HepG2 (cell line): ENCODE measurements at regions not wholly inside any gene's neighbourhood (a gene's known extent, or its start where the extent isn't known, plus 50 kb on each side); places are given as distances from the start of the nearest gene placed in this dataset.

Source experiments
- ATAC-seq: fragments of 200-7000 bp; cut with Tn5 transposase; 3 replicates; pipeline ENCODE4 v1.9.1; 2020; ENCODE audit warnings: mild to moderate bottlenecking, moderate library complexity
- BruUV-seq: library from RNA; stranded (reverse); fragments of 400-500 nt; replicated peaks from 2 replicates; lab custom pipeline; 2021; lab: Mats Ljungman, UMichigan
- CTCF ChIA-PET: fragments of 300-600 bp; formaldehyde crosslinking; extraction: SDS; loops from one replicate; lab custom pipeline; 2021; ENCODE audit warnings: low total read pairs, inconsistent platforms, low intra/inter-chr PET ratio; lab: Yijun Ruan, JAX
- POLR2A ChIA-PET: fragments of 350-600 bp; sonication (Branson Sonifier 250); formaldehyde crosslinking; loops from one replicate; lab custom pipeline; 2020; ENCODE audit warnings: antibody characterized with exemption, inconsistent platforms; lab: Yijun Ruan, JAX
- DNase-seq: peaks from one replicate; pipeline ENCODE4 v3.0.0-alpha.2; 2015; ENCODE audit warnings: low spot score
- FAIRE-seq: peaks from 3 replicates; lab custom pipeline; 2011; peaks lifted over from hg19 to GRCh38; lab: Jason Lieb, UNC
- H2AFZ ChIP-seq: one replicate; pipeline ENCODE4 v1.6.1; 2011; ENCODE audit warnings: low read length, inconsistent platforms
- H3K27ac ChIP-seq: fragments of 300-600 bp; 3 replicates; pipeline ENCODE4 v1.8.0; 2011; ENCODE audit warnings: mixed run types, mild to moderate bottlenecking, mixed read lengths, low read length, inconsistent platforms; ENCODE audit not compliant: insufficient read depth; ENCODE audit errors: extremely low read length
- H3K27me3 ChIP-seq, 2 experiments: fragments of 200-600 bp in 1 of 2; 2 replicates in 1 of 2; 3 replicates in 1 of 2; pipeline versions ENCODE4 v1.6.0 to v1.8.0; 2011; ENCODE audit warnings: low read length in 2 of 2, mild to moderate bottlenecking in 2 of 2, moderate library complexity in 2 of 2, inconsistent platforms in 1 of 2; ENCODE audit not compliant: insufficient read depth in 2 of 2, control insufficient read depth in 1 of 2
- H3K36me3 ChIP-seq, 2 experiments: fragments of 200-600 bp in 1 of 2; replicated peaks in 1 of 2; 2 replicates in 1 of 2; 3 replicates in 1 of 2; pipeline versions ENCODE4 v1.5.1 to v1.8.0; 2011; ENCODE audit warnings: low read length in 2 of 2, inconsistent platforms in 1 of 2; ENCODE audit not compliant: insufficient read depth in 2 of 2, control insufficient read depth in 1 of 2
- H3K4me1 ChIP-seq: 2 replicates; pipeline ENCODE4 v1.5.1; 2012; ENCODE audit warnings: low read length, inconsistent platforms; ENCODE audit not compliant: insufficient read depth
- H3K4me2 ChIP-seq: 2 replicates; pipeline ENCODE4 v1.6.0; 2011; ENCODE audit warnings: low read depth, low read length, inconsistent platforms
- H3K4me3 ChIP-seq, 3 experiments: fragments of 200-600 bp in 1 of 3; sonication (generic), shearing (Covaris generic) in 1 of 3; replicated peaks in 1 of 3; 2 replicates each; pipeline ENCODE4 v1.5.1; 2011 to 2016; ENCODE audit warnings: low read length in 3 of 3, inconsistent platforms in 2 of 3, low read depth in 2 of 3, mild to moderate bottlenecking in 2 of 3, control low read depth in 1 of 3, mixed read lengths in 1 of 3; ENCODE audit not compliant: insufficient read depth in 1 of 3
- H3K79me2 ChIP-seq: one replicate; pipeline ENCODE4 v1.6.1; 2011; ENCODE audit warnings: low read length, inconsistent platforms; ENCODE audit not compliant: insufficient read depth
- H3K9ac ChIP-seq: 2 replicates; pipeline ENCODE4 v1.6.0; 2011; ENCODE audit warnings: mild to moderate bottlenecking, low read depth, low read length, inconsistent platforms; ENCODE audit not compliant: insufficient read depth
- H3K9me3 ChIP-seq: 2 replicates; pipeline ENCODE4 v1.5.1; 2012; ENCODE audit warnings: mild to moderate bottlenecking, low read length
- H4K20me1 ChIP-seq: 2 replicates; pipeline ENCODE4 v1.6.0; 2011; ENCODE audit warnings: inconsistent platforms, mild to moderate bottlenecking, low read length, moderate library complexity; ENCODE audit not compliant: insufficient read depth
- GATAD1 ChIP-seq: IDR thresholded peaks from 2 replicates; pipeline ENCODE4 v1.6.1; 2016; ENCODE audit warnings: missing genetic modification reagents, missing compliant biosample characterization
- HDAC2 ChIP-seq: sonication (generic); formaldehyde crosslinking; IDR thresholded peaks from 2 replicates; pipeline ENCODE4 v1.4.0; 2020; ENCODE audit warnings: missing genetic modification reagents
- MED1 ChIP-seq: sonication (generic); formaldehyde crosslinking; IDR thresholded peaks from 2 replicates; pipeline ENCODE4 v1.4.0; 2020; ENCODE audit warnings: missing genetic modification reagents
- NFRKB ChIP-seq: fragments of 450-650 bp; IDR thresholded peaks from 2 replicates; pipeline ENCODE4 v1.6.1; 2017
- RBFOX2 ChIP-seq: fragments of 200-400 bp; formaldehyde crosslinking; IDR thresholded peaks from 2 replicates; pipeline ENCODE4 v1.6.1; 2017; ENCODE audit warnings: low read depth, mild to moderate bottlenecking, low read length
- SETDB1 ChIP-seq: sonication (generic); formaldehyde crosslinking; IDR thresholded peaks from 2 replicates; pipeline ENCODE4 v1.5.1; 2020; ENCODE audit warnings: missing genetic modification reagents, mild to moderate bottlenecking, borderline replicate concordance
- TBL1XR1 ChIP-seq: fragments of 150-350 bp; IDR thresholded peaks from 2 replicates; pipeline ENCODE4 v1.6.1; 2014; ENCODE audit warnings: borderline replicate concordance, low read length; ENCODE audit not compliant: partially characterized antibody
- ZFP41 ChIP-seq: sonication (generic); formaldehyde crosslinking; IDR thresholded peaks from 2 replicates; pipeline ENCODE4 v1.4.0; 2020; ENCODE audit warnings: mild to moderate bottlenecking, missing genetic modification reagents, borderline replicate concordance
- ZNF501 ChIP-seq: sonication (generic); formaldehyde crosslinking; IDR thresholded peaks from 2 replicates; pipeline ENCODE4 v1.5.1; 2020; ENCODE audit warnings: mild to moderate bottlenecking, moderate library complexity, missing genetic modification reagents
- ZNF720 ChIP-seq: sonication (generic); formaldehyde crosslinking; IDR thresholded peaks from 2 replicates; pipeline ENCODE4 v1.4.0; 2020; ENCODE audit warnings: missing genetic modification reagents
- ZNF850 ChIP-seq: sonication (generic); formaldehyde crosslinking; conservative IDR thresholded peaks from 2 replicates; pipeline ENCODE4 v1.9.0; 2021; ENCODE audit warnings: mild to moderate bottlenecking, missing genetic modification reagents
- WGBS: methylation state at CpG from one replicate; pipeline ENCODE4 v1.1.6; 2017; ENCODE audit warnings: low lambda C conversion rate; 5-methylcytosine and 5-hydroxymethylcytosine counted together
- in situ Hi-C: cut with HindIII; loops from 2 replicates; pipeline ENCODE4 v1.10.0; 2017; ENCODE audit warnings: low pct_unique_long_range_greater_than_20kb; ENCODE audit not compliant: extremely low pct_ligation_motif_present
- intact Hi-C: fragments of 100-400 bp; cut with micrococcal nuclease; formaldehyde crosslinking; loops from one replicate; pipeline ENCODE4 v1.10.0; 2022; ENCODE audit not compliant: unreplicated experiment
- TF ChIP-seq, protein P1 (sequence below): sonication (generic); formaldehyde crosslinking; IDR thresholded peaks from 2 replicates; pipeline ENCODE4 v1.9.0; 2021; ENCODE audit warnings: missing genetic modification reagents, borderline replicate concordance
- TF ChIP-seq, protein P2 (sequence below): sonication (generic); formaldehyde crosslinking; IDR thresholded peaks from 2 replicates; pipeline ENCODE4 v1.4.0; 2020; ENCODE audit warnings: mild to moderate bottlenecking, missing genetic modification reagents
- TF ChIP-seq, protein P3 (sequence below): fragments of 450-650 bp; IDR thresholded peaks from 2 replicates; pipeline ENCODE4 v1.6.1; 2017; ENCODE audit warnings: mild to moderate bottlenecking
- TF ChIP-seq, protein P4 (sequence below): sonication (generic); formaldehyde crosslinking; IDR thresholded peaks from 2 replicates; pipeline ENCODE4 v1.4.0; 2020; ENCODE audit warnings: missing genetic modification reagents
- TF ChIP-seq, protein P5 (sequence below): sonication (generic); formaldehyde crosslinking; IDR thresholded peaks from 2 replicates; pipeline ENCODE4 v1.5.1; 2020; ENCODE audit warnings: mild to moderate bottlenecking, missing genetic modification reagents, moderate library complexity
- TF ChIP-seq, protein P6 (sequence below): IDR thresholded peaks from 2 replicates; pipeline ENCODE4 v1.6.1; 2012; ENCODE audit warnings: inconsistent platforms

DNA sequence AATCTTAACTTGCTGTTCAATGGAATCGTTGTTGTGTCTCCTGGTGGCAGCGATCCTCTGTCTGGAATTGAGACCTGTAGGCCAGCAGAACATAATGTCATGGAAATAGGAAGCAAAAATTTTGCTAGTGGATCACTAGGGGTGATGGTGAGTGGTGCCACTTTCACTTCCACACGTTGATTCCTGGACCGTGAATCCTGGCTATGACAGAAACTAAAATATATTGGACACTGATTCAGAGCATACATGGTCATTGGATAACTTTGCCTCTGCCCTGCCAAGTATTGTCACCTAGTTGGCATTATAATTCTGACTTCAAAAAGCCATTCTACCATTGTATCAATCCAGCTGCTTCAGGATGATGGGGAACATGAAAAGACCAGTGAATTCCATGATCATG is 353.2 kb downstream of the IRX1 start (continued):
- TF ChIP-seq, protein P1, sequence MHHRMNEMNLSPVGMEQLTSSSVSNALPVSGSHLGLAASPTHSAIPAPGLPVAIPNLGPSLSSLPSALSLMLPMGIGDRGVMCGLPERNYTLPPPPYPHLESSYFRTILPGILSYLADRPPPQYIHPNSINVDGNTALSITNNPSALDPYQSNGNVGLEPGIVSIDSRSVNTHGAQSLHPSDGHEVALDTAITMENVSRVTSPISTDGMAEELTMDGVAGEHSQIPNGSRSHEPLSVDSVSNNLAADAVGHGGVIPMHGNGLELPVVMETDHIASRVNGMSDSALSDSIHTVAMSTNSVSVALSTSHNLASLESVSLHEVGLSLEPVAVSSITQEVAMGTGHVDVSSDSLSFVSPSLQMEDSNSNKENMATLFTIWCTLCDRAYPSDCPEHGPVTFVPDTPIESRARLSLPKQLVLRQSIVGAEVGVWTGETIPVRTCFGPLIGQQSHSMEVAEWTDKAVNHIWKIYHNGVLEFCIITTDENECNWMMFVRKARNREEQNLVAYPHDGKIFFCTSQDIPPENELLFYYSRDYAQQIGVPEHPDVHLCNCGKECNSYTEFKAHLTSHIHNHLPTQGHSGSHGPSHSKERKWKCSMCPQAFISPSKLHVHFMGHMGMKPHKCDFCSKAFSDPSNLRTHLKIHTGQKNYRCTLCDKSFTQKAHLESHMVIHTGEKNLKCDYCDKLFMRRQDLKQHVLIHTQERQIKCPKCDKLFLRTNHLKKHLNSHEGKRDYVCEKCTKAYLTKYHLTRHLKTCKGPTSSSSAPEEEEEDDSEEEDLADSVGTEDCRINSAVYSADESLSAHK (CRISPR knock-in tag): no peak
- no peak for TF ChIP-seq ZFP41 (CRISPR knock-in tag)

DNA sequence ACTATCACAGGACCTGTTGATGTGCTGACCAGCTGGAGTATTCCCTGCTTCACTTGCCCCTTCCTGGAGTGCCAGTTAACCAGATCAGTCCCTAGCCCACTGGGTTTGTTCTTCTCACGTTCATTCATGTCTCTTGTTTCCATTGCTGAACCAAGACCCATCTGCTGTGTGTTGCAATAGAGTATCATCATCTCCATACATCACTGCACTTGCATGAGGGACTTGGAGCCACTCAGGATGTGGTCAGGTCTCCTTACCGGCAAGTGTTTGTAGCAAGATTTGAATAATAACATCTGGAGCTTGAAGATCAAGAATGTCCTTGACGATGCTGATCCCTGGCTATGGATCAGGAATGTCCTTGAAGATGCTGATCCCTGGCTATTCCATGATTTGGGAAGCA is 358.6 kb downstream of the IRX1 start:
- H3K9ac ChIP-seq: no peak overlapping the region
- no peaks in the 10 kb centered on the region for H3K27me3 ChIP-seq
- no peaks in the 10 kb centered on the region for H3K79me2 ChIP-seq
- FAIRE-seq (no peak), ATAC-seq (no peak), DNase-seq (no peak)
- no peaks in the 10 kb centered on the region for H3K4me1 ChIP-seq
- peaks cover 95% of the 10 kb centered on the region for H3K9me3 ChIP-seq
- in situ Hi-C loops (no loop called here), intact Hi-C loops (no loop called here)
- no peak overlapping the region for H2AFZ ChIP-seq
- ChIA-PET POLR2A (no interaction called here), CTCF (no interaction called here)
- no peak overlapping the region for H3K4me2 ChIP-seq
- no peaks in the 10 kb centered on the region for H4K20me1 ChIP-seq
- TF ChIP-seq, protein P2, sequence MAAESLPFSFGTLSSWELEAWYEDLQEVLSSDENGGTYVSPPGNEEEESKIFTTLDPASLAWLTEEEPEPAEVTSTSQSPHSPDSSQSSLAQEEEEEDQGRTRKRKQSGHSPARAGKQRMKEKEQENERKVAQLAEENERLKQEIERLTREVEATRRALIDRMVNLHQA (CRISPR knock-in tag): no peak
- TF ChIP-seq, protein P3, sequence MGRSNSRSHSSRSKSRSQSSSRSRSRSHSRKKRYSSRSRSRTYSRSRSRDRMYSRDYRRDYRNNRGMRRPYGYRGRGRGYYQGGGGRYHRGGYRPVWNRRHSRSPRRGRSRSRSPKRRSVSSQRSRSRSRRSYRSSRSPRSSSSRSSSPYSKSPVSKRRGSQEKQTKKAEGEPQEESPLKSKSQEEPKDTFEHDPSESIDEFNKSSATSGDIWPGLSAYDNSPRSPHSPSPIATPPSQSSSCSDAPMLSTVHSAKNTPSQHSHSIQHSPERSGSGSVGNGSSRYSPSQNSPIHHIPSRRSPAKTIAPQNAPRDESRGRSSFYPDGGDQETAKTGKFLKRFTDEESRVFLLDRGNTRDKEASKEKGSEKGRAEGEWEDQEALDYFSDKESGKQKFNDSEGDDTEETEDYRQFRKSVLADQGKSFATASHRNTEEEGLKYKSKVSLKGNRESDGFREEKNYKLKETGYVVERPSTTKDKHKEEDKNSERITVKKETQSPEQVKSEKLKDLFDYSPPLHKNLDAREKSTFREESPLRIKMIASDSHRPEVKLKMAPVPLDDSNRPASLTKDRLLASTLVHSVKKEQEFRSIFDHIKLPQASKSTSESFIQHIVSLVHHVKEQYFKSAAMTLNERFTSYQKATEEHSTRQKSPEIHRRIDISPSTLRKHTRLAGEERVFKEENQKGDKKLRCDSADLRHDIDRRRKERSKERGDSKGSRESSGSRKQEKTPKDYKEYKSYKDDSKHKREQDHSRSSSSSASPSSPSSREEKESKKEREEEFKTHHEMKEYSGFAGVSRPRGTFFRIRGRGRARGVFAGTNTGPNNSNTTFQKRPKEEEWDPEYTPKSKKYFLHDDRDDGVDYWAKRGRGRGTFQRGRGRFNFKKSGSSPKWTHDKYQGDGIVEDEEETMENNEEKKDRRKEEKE: no peak
- TF ChIP-seq TBL1XR1 (no peak), SETDB1 (no peak), MED1 (CRISPR knock-in tag) (no peak), ZNF850 (CRISPR knock-in tag) (no peak), HDAC2 (CRISPR knock-in tag) (no peak), RBFOX2 (no peak), NFRKB (no peak), GATAD1 (CRISPR knock-in tag) (no peak), ZNF501 (CRISPR knock-in tag) (no peak), ZNF720 (no peak)
- TF ChIP-seq, protein P4, sequence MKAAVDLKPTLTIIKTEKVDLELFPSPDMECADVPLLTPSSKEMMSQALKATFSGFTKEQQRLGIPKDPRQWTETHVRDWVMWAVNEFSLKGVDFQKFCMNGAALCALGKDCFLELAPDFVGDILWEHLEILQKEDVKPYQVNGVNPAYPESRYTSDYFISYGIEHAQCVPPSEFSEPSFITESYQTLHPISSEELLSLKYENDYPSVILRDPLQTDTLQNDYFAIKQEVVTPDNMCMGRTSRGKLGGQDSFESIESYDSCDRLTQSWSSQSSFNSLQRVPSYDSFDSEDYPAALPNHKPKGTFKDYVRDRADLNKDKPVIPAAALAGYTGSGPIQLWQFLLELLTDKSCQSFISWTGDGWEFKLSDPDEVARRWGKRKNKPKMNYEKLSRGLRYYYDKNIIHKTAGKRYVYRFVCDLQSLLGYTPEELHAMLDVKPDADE (CRISPR knock-in tag): no peak
- TF ChIP-seq, protein P5, sequence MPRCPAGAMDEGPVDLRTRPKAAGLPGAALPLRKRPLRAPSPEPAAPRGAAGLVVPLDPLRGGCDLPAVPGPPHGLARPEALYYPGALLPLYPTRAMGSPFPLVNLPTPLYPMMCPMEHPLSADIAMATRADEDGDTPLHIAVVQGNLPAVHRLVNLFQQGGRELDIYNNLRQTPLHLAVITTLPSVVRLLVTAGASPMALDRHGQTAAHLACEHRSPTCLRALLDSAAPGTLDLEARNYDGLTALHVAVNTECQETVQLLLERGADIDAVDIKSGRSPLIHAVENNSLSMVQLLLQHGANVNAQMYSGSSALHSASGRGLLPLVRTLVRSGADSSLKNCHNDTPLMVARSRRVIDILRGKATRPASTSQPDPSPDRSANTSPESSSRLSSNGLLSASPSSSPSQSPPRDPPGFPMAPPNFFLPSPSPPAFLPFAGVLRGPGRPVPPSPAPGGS (CRISPR knock-in tag): no peak
- TF ChIP-seq, protein P6, sequence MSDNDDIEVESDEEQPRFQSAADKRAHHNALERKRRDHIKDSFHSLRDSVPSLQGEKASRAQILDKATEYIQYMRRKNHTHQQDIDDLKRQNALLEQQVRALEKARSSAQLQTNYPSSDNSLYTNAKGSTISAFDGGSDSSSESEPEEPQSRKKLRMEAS: no peak
- H3K36me3 ChIP-seq: no peaks in the 10 kb centered on the region
- BruUV-seq: no TSS peak
- WGBS: 7% methylated on average over 2 of the region's 3 CpGs
- H3K27ac ChIP-seq: no peak overlapping the region
- no peak overlapping the region for H3K4me3 ChIP-seq
